Stimulated activated memory B cell treated with anti-CD40 and anti-IgM and Interleukin-4, amounts not matched to agents 10 μg/mL and 1 μg/mL and 100 μg/mL, for 72 hours (primary cell): ENCODE measurements at regions not wholly inside any gene's neighbourhood (a gene's known extent, or its start where the extent isn't known, plus 50 kb on each side); places are given as distances from the start of the nearest gene placed in this dataset.
"Not testable (repeated sequence)": the region's sequence is repeated elsewhere in the genome, so short reads cannot be mapped to it uniquely, and the experiment has no call there.

ENCODE experiments used
- ATAC-seq: fragments of 150-1000 bp; cut with Tn5 transposase; 2 replicates; pipeline ENCODE4 v1.10.0; 2021
- H3K27ac Mint-ChIP-seq: one replicate; pipeline ENCODE4 v1.8.0; 2022; ENCODE audit warnings: mild to moderate bottlenecking, mixed read lengths
- H3K27me3 Mint-ChIP-seq: one replicate; pipeline ENCODE4 v1.8.0; 2022; ENCODE audit warnings: mixed read lengths
- H3K36me3 Mint-ChIP-seq: one replicate; pipeline ENCODE4 v1.8.0; 2022; ENCODE audit warnings: mixed read lengths
- H3K4me1 Mint-ChIP-seq: one replicate; pipeline ENCODE4 v1.8.0; 2022; ENCODE audit warnings: mixed read lengths
- H3K4me3 Mint-ChIP-seq: one replicate; pipeline ENCODE4 v1.8.0; 2022; ENCODE audit warnings: mild to moderate bottlenecking, moderate library complexity, mixed read lengths
- H3K9me3 Mint-ChIP-seq: one replicate; pipeline ENCODE4 v1.8.0; 2022; ENCODE audit warnings: mixed read lengths

DNA sequence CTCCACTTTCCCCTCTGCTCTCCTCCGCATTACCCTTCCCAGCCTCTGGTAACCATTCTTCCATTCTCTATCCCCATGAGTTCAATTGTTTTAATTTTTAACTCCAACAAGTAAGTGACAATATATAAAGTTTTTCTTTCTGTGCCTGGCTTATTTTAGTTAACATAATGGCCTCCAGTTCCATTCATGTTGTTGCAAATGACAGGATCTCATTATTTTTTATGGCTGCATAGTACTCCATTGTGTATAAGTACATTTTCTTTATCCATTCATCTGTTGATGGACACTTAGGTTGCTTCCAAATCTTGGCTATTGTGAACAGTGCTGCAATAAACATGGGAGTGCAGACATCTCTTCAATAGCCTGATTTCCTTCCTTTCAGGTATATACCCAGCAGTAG lies 918.0 kb downstream of the UQCRFS1 start:
- H3K4me3 Mint-ChIP-seq, H3K27me3 Mint-ChIP-seq, H3K36me3 Mint-ChIP-seq, ATAC-seq, H3K4me1 Mint-ChIP-seq, H3K27ac Mint-ChIP-seq: not testable (repeated sequence)
- peaks cover 11% of the 10 kb centered on the region for H3K9me3 Mint-ChIP-seq

DNA sequence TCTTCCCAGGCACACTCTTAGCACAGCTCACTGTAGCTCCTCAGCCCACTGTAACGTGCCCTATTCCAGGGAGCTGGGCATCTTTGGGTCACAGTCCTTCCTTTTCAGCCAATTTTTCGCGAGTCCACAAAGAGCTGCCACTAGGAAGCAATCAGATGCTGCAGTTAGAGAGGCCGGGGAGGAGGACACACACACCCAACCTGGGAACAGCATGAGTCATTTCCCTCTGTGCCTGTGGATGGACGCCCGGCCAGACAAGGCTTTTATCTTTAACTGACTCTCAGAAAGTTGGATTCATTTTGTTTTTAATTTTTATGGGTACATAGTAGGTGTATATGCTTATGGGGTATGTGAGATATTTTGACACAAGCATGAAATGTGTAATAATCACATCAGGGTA lies 918.6 kb downstream of the UQCRFS1 start:
- no peak overlapping the region for H3K4me3 Mint-ChIP-seq
- H3K27ac Mint-ChIP-seq, result no peak overlapping the region
- H3K4me1 Mint-ChIP-seq, result no peaks in the 10 kb centered on the region
- peaks cover 11% of the 10 kb centered on the region for H3K9me3 Mint-ChIP-seq
- no peaks in the 10 kb centered on the region for H3K27me3 Mint-ChIP-seq
- no peaks in the 10 kb centered on the region for H3K36me3 Mint-ChIP-seq
- ATAC-seq, result no peak

DNA sequence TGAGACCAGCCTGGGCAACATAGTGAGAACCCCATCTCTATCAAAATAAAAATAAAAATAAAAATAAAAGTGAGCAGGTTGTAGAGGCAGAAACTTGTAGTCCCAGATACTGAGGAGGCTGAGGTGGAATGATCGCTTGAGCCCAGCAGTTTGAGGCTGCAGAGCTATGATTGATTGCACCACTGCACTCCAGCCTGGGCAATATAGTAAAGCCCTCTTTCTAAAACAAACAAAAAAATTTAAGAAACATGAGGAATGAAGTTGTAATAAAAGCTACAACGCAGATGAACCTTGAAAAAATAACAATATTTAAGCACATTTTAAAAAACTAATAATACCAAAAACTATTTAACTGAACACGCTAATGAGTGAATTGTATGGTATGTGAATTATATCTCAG lies 919.3 kb downstream of the UQCRFS1 start:
- Mint-ChIP-seq H3K27ac (no peak overlapping the region), H3K9me3 (peaks cover 11% of the 10 kb centered on the region), H3K36me3 (no peaks in the 10 kb centered on the region), H3K4me3 (no peak overlapping the region), H3K4me1 (no peaks in the 10 kb centered on the region), H3K27me3 (no peaks in the 10 kb centered on the region)
- ATAC-seq, result no peak

DNA sequence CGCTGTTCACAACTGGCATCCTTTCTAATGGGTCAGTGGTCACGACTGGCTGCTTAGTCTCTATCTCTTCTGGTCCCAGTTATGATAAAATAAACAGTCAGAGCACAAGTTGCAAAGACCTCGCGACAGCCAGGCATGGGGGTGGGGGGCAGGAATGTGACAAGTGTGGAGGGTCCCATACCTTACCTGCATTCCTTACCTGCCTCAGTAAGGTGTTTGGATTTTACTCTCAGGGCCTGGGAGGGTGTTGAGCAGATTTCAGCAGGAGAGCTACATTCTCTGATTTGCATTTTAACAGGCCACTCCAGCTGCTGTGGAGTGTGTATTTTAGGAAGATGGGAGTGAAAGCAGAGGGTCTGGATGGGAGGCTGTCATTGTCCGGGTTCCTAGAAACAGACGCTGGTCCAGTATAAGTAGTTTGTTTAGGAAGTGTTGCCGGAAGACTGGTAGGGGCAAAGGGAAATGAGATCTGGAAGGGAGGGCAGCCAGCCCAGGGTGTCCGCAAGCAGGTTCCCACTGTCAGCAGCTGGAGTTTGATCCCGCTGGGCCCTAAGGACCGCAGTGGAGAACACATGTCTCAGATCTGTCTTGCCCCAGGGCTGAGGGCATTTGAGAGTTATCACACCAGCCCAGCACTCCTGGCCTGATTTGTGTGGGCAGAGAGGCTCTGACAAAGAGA lies 920.0 kb downstream of the UQCRFS1 start:
- no peak for ATAC-seq
- H3K4me3 Mint-ChIP-seq, result no peak overlapping the region
- H3K27ac Mint-ChIP-seq, result no peak overlapping the region
- H3K4me1 Mint-ChIP-seq, result no peaks in the 10 kb centered on the region
- no peaks in the 10 kb centered on the region for H3K27me3 Mint-ChIP-seq
- H3K9me3 Mint-ChIP-seq, result peaks cover 11% of the 10 kb centered on the region
- H3K36me3 Mint-ChIP-seq, result no peaks in the 10 kb centered on the region

DNA sequence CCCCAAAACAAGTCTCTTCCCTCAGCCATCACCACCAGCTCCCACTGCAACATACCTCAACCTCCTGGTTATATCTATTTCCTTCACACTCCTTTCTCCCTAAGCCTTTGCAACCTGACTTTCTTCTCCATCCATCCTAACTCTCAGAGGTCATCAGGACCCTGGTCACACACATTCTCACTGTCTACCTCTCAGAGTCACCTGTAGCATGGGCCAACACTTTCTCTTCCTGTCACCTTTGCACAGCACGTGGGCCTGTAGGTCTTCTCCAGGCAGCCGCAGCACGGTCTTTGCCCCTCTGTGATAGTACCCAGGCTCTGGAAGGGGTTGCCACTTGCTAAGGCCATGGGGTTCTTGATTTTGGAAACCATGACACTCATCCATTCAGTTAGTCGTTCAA lies 921.1 kb downstream of the UQCRFS1 start:
- Mint-ChIP-seq H3K4me1 (no peaks in the 10 kb centered on the region), H3K27ac (no peak overlapping the region)

DNA sequence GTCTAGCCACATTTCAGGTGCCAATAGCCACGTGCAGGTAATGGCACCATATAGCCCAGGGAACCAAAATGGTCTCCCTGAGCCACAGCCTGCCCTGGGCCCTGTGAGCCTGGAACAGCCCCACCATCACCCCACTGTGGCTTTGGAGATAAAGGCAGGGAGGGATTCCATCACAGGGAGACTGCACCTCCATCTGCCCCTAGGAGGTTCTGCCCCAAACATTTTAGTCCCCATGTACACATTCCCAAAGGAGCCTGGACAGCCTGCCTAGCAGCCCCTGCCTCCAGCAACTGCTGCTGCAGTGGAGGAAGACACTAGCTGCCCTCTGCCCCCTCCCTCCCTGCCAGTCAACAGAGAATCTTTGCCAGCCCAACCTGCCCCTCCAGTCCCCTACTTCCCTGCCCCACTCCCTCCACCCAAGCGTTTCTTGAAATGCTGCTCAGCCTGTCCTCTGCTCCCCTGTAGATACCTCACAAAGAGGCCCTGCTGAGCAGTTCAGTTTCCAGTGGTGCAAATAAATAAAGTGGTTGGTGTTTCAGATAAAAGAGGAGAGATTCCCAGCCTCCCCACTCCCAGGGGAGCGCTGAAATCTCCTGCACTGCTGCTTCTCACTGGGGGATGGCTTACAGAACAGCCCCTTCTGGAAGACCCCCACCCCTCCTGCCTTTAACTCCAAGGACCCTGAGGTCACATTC lies 921.8 kb downstream of the UQCRFS1 start:
- H3K27me3 Mint-ChIP-seq, result no peaks in the 10 kb centered on the region
- H3K27ac Mint-ChIP-seq, result no peak overlapping the region
- ATAC-seq, result no peak
- no peaks in the 10 kb centered on the region for H3K4me1 Mint-ChIP-seq
- peaks cover 16% of the 10 kb centered on the region for H3K9me3 Mint-ChIP-seq
- H3K4me3 Mint-ChIP-seq, result no peak overlapping the region
- H3K36me3 Mint-ChIP-seq, result no peaks in the 10 kb centered on the region

More for the DNA sequence above, 921.1 kb downstream of the UQCRFS1 start:
- Mint-ChIP-seq H3K4me3 (no peak overlapping the region), H3K36me3 (no peaks in the 10 kb centered on the region), H3K27me3 (no peaks in the 10 kb centered on the region), H3K9me3 (peaks cover 14% of the 10 kb centered on the region)
- no peak for ATAC-seq

DNA sequence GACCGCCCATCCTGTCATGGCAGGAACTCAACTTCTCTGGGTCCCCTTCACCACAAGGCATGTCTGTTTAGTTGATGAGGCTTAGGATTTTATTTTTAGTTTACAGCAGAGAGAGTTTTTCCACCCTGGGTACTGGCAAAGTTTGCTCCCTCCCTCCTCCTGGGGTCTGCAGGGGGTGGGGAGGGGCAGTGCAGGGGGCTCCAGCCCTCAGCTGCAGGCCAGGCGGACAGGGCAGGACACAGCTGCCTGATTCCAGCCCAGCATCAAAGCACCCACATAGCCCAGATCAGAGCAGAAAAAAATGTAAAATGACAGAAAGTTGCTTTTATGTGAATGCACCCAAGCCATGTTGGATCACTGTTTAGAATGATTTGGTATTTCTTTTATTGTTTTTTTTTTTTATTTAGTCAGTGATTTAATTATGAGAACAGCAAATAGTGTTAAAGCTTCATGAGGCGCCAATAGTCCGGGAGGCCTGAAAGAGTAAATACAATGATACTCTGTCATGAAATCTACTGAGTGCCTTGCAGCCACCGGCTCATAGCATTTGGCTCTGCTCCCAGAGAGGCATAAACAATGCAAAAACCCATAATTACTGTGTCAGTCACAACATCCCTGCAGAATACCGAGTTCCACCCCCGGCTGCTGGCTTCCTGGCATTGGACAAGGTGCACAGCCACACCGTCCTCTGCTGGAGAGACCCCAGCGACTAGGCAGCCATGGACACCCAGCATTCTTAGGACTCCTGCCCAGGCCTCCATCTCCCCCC lies 923.5 kb downstream of the UQCRFS1 start:
- H3K36me3 Mint-ChIP-seq, result no peaks in the 10 kb centered on the region
- no peak overlapping the region for H3K4me3 Mint-ChIP-seq
- H3K4me1 Mint-ChIP-seq, result no peaks in the 10 kb centered on the region
- no peaks in the 10 kb centered on the region for H3K27me3 Mint-ChIP-seq
- no peak for ATAC-seq
- H3K27ac Mint-ChIP-seq, result no peak overlapping the region
- H3K9me3 Mint-ChIP-seq, result peaks cover 22% of the 10 kb centered on the region

DNA sequence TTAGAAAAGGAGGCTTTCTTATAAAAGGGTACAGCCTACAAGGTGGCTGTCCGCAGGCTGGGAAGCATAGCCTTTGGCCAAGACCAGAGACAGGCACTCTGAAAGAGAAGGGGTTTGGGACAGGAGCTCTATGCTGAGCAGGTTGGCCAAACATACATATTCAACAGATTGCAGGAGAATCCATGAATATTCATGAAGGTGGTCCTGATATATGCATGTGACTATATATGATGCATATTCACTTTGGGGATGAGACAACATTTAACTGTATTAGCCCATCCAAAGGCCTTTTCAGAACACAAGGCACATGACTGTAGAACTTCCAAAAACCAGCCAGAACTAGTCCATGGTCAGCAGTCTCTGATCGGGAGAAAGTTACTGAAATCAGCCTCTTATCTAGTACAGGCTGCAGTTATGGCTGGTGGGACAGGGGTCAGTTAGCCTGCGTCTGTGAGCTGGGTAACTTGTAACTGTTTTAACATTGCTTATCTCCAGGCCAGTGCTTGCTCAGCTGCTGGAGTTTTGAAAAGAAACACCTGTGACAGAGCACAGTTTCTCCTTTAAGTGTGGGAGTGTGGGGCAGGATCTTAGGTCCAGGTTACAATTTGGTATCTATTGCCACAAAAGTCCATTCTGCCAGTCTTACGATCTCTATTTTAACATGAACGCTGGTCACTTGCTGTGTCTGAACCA lies 924.2 kb downstream of the UQCRFS1 start:
- Mint-ChIP-seq H3K9me3 (peaks cover 30% of the 10 kb centered on the region), H3K4me1 (no peaks in the 10 kb centered on the region), H3K36me3 (peaks cover 4% of the 10 kb centered on the region), H3K27ac (no peak overlapping the region), H3K27me3 (peaks cover 6% of the 10 kb centered on the region), H3K4me3 (no peak overlapping the region)
- no peak for ATAC-seq

DNA sequence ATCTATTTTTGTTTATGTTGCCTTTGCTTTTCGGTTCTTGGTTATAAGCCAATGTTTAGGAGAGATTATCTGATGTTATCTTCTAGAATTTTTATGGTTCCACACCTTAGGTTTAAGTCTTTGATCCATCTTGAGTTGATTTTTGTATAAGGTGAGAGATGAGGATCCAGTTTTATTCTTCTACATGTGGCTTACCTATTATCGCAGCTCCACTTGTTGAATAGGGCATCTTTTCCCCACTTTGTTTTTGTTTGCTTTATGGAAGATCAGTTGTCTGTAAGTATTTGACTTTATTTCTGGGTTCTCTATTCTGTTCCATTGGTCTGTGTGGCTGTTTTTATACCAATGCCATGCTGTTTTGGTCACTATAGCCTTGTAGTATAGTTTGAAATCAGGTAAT lies 927.0 kb downstream of the UQCRFS1 start:
- no peaks in the 10 kb centered on the region for H3K4me1 Mint-ChIP-seq

DNA sequence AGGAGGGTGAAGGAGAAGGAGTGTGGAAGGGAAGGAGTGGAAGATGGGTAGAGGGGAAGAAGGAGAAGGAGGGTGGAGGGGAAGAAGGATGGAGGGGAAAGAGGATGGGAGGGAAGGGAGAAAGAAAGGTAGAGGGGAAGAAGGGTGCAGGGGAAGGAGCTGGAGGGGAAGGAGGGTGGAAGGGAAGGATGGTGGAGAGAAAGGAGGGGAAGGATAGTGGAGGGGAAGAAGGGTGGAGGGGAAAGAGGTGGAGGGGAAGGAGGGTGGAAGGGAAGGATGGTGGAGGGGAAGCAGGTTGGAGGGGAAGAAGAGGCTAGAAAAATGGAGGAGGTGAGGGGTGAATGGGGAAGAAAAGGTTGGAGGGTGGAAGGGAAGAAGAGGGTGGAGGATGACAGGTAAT lies 927.9 kb downstream of the UQCRFS1 start:
- Mint-ChIP-seq H3K4me1 (no peaks in the 10 kb centered on the region), H3K36me3 (peaks cover 17% of the 10 kb centered on the region), H3K9me3 (peaks cover 50% of the 10 kb centered on the region), H3K27me3 (peaks cover 11% of the 10 kb centered on the region), H3K27ac (no peak overlapping the region), H3K4me3 (no peak overlapping the region)
- ATAC-seq, result no peak

More for the DNA sequence above, 927.0 kb downstream of the UQCRFS1 start:
- H3K4me3 Mint-ChIP-seq, result no peak overlapping the region
- peaks cover 17% of the 10 kb centered on the region for H3K36me3 Mint-ChIP-seq
- no peak for ATAC-seq
- H3K27ac Mint-ChIP-seq, result no peak overlapping the region
- H3K27me3 Mint-ChIP-seq, result peaks cover 11% of the 10 kb centered on the region
- peaks cover 50% of the 10 kb centered on the region for H3K9me3 Mint-ChIP-seq

DNA sequence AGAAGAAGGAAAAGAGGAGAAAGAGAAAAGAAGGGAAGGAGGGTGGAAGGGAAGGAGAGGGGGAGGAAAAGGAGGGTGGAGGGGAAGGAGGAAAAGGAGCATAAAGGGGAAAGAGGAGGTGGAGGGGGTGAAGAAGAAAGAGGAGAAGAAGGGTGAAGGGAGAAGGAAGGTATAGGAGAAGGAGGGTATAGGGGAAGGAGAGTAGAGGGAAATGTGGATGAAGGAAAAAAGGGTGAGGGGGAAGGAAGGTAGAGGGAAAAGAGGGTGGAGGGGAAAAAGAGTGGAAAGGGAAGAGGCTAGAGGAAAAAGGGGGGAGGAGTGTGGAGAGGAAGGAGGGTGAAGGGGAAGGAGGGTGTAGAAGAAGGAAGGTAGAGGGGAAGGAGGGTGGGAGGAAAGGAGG lies 928.6 kb downstream of the UQCRFS1 start:
- Mint-ChIP-seq H3K9me3 (peaks cover 50% of the 10 kb centered on the region), H3K4me1 (no peaks in the 10 kb centered on the region), H3K27me3 (peaks cover 11% of the 10 kb centered on the region), H3K36me3 (peaks cover 17% of the 10 kb centered on the region), H3K4me3 (no peak overlapping the region), H3K27ac (no peak overlapping the region)
- no peak for ATAC-seq

DNA sequence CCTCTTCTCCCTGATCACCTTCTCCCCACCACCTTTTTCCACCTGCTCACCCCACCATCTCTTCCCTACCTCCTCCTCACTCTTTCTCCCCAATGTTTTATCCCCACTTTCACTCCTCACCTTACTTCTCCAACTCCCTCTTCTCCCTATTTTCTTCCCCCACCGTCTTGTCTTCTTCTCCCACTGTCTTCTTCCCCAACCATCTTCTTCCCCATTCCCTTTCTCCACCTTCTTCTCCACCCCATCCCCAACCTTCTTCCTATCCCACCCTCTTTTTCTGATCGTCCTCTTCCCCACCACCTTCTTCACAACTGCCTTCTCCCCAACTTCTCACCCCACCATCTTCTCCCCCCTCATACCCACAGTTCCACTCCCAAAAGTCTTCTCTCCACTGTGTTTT lies 929.4 kb downstream of the UQCRFS1 start:
- H3K4me3 Mint-ChIP-seq, result no peak overlapping the region

DNA sequence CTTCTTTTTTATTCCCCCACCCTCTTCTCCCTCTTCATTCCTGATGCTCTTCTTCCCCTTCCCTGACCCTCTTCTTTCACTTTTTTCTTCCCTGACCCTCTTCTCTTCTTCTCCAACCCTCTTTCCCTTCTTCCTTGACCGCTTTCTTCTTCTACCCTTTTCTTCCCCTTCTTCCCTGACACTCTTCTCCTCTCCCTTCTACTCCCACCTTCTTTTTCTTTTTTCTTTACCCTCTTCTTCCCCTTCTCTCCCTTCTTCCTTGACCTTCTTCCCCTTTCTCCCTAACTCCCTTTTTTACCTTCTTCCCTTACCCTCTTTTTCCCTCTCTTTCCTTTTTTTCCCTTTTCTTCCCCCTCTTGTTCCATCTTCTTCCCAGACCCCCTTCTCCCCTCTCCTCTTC lies 931.3 kb downstream of the UQCRFS1 start:
- peaks cover 11% of the 10 kb centered on the region for H3K27me3 Mint-ChIP-seq
- H3K27ac Mint-ChIP-seq, result no peak overlapping the region
- ATAC-seq, result no peak
- H3K4me1 Mint-ChIP-seq, result no peaks in the 10 kb centered on the region
- peaks cover 45% of the 10 kb centered on the region for H3K9me3 Mint-ChIP-seq
- H3K4me3 Mint-ChIP-seq, result no peak overlapping the region
- peaks cover 17% of the 10 kb centered on the region for H3K36me3 Mint-ChIP-seq

More for the DNA sequence above, 929.4 kb downstream of the UQCRFS1 start:
- peaks cover 11% of the 10 kb centered on the region for H3K27me3 Mint-ChIP-seq
- no peak for ATAC-seq
- H3K9me3 Mint-ChIP-seq, result peaks cover 50% of the 10 kb centered on the region
- no peaks in the 10 kb centered on the region for H3K4me1 Mint-ChIP-seq
- no peak overlapping the region for H3K27ac Mint-ChIP-seq
- peaks cover 17% of the 10 kb centered on the region for H3K36me3 Mint-ChIP-seq

DNA sequence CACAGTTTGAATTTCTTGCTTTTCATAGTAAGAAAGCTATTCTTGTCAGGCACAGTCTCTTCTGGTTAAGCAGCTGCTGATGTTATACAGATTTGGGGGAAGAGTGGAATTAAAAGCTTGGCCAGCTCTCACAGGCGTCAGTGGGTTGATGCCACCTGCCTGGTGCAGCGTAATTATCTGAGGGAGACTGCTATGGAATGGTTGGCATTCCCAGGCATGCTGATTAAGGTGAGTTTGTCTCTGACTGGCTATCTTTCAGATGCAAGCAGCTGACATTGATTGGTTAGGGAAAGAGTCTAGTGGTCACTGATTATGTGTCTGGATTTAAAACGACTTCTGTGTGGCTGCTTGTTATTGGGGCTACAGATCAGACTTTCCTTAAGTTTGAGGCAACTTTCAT lies 948.4 kb downstream of the UQCRFS1 start:
- no peak overlapping the region for H3K4me3 Mint-ChIP-seq
- no peak overlapping the region for H3K27ac Mint-ChIP-seq
- H3K36me3 Mint-ChIP-seq, result no peaks in the 10 kb centered on the region
- no peaks in the 10 kb centered on the region for H3K27me3 Mint-ChIP-seq
- ATAC-seq, result no peak
- H3K9me3 Mint-ChIP-seq, result peaks cover 22% of the 10 kb centered on the region
- H3K4me1 Mint-ChIP-seq, result no peaks in the 10 kb centered on the region

DNA sequence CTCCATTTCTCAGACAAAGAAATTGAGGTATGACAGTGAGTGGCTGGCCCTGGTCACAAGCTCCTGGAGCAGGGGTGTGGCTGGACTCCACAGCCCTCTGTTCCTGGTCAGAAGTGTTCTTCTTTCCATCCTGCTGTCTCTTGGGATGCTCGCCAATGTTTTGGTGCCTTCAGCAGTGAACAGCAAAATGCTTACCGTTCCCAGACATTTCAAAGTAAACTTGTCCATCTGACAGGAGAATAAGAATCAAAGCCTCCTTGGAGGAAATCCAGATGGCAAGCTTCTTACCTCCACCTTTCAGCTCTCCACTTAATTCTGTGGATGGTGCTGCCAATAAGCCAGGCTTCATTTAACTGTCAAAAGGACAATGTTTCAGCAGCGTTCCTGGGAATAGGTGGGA lies 954.1 kb downstream of the UQCRFS1 start:
- Mint-ChIP-seq H3K4me1 (no peaks in the 10 kb centered on the region), H3K36me3 (no peaks in the 10 kb centered on the region), H3K27me3 (no peaks in the 10 kb centered on the region), H3K4me3 (no peak overlapping the region), H3K9me3 (peaks cover 19% of the 10 kb centered on the region), H3K27ac (no peak overlapping the region)
- no peak for ATAC-seq
